HG03571 (cell line): ENCODE measurements at regions not wholly inside any gene's neighbourhood (a gene's known extent, or its start where the extent isn't known, plus 50 kb on each side); places are given as distances from the start of the nearest gene placed in this dataset.

Experiments used
- ATAC-seq: cut with Tn5 transposase; IDR thresholded peaks from one replicate; pipeline ENCODE4 v1.9.1; 2021; ENCODE audit not compliant: unreplicated experiment

DNA sequence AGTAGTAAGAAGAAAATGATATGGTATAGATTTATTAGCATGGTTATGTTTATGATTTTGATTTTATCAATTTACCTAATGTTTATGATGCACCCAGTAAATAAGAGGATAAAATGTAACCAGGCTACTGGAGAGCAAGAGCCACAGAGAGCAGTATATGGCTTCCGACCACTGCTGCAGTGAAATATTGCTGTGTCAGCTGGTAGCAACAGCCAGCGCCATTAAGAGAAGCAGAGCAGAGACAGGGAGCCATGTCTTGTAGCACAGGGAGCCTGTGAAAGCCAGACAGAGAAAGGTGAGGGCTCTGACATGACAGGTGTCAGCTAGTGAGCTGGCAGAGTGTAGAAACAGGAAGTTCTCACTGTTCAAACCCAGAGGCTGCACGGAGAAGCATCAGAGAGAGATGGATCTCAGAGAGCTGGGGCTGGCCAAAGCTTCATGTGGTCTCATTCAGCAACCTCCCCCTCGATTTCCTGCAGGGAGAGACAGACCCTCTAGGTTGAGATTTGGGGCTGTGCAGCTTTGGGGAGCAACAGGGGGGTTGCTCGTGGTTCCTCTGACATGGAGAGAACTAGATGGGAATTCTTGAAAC, 202.1 kb downstream of the MED10 start:
- ATAC-seq: no peak

GRCh38 chr5:6175172-6175854, 203.0 kb downstream of the MED10 start:
- ATAC-seq: no peak

DNA sequence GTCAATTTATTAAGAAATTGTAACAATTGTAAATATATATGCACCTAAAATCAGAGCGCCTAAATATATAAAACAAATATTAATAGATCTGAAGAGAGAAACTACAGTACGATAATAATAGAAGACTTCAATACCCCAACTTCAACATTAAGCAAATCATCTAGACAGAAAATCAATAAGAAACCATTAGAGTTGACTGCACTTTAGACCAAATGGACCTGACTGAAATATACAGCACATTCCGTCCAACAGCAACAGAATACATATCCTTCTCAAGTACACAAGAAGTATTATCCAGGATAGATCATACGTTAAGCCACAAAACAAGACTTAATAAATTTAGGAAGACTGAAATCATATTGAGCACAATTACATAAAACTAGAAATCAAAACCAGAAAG, 208.7 kb downstream of the MED10 start:
- no peak for ATAC-seq

GRCh38 chr5:6166698-6167394, 211.5 kb downstream of the MED10 start:
- ATAC-seq: no peak

GRCh38 chr5:6163913-6164312, 214.4 kb downstream of the MED10 start:
- ATAC-seq: no peak

DNA sequence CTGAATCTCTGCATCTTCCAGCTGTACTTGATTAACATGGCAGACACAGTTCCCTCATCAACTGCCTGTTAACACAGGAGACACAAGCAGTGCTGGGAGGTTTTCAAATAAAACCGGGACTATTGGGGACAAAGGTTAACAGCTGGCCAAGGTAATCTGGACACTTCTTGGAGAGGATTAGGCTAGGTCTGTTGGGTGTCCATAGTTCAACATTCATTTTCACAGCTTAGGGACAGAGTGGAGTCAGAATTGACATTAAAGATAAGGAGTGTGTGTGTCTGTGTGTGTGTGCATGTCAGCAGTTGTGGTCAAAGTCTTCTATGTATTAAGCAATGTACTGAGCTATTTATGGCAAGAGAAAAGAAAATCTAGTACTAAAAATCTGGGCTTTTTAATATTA, 216.2 kb downstream of the MED10 start:
- ATAC-seq: no peak

DNA sequence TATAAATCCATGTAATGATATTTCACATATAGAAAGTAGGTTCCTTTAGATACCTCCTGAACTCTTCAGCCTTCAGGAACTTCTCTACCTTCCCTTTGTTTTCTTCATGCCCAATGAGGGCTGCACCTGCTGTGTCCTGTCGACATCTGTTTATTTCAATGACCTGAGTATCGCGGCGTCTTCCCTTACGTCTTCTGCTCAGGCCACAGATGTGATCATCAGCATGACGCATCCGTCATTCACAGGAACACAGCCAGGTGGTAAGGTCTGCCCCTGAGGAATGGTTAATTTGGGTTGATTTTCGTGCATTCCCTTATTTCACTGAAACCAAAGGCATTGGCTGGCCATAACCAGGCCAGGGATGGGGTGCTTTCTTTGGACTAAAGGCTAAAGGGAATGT, 217.1 kb downstream of the MED10 start:
- ATAC-seq: no peak

GRCh38 chr5:6159832-6160430, 218.4 kb downstream of the MED10 start:
- ATAC-seq: no peak

GRCh38 chr5:6158974-6159831, 219.1 kb downstream of the MED10 start:
- ATAC-seq: no peak

DNA sequence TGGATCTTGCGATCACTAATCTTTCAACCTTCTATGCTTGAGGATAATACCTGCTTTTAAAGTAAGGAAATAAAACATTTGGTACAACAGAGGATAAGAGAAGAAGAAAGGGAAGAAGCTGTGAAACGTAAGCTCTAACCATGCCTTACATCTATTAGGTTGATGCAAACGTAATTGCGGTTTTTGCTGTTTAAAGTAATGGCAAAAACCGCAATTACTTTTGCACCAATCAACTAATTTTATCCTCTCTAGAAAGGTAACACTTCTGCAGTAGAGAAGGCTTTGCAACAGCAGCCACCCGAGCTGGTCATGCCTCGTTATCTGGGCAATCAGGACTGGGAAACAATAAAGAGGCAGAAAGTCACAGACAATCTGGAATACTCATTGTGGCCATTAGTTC, 224.1 kb downstream of the MED10 start:
- no peak for ATAC-seq

DNA sequence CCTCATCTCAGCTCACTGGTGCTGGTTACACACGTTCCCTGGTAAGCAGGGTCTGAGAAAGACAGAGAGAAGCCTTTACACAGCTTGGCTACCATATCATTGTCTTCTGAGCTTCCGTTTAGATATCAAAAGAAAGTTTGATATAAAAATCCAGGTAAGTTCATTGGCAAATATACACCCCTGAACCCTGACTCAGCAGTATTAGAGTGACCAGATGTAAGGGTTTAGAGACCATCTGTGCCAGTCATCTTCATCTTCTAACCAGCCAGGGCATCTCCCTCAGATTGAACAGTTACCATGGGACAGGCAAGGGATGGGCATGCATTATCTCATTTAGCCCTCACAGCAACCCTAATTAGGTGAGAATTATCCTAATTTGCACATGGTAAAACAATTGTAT, 232.1 kb downstream of the MED10 start:
- ATAC-seq: no peak

DNA sequence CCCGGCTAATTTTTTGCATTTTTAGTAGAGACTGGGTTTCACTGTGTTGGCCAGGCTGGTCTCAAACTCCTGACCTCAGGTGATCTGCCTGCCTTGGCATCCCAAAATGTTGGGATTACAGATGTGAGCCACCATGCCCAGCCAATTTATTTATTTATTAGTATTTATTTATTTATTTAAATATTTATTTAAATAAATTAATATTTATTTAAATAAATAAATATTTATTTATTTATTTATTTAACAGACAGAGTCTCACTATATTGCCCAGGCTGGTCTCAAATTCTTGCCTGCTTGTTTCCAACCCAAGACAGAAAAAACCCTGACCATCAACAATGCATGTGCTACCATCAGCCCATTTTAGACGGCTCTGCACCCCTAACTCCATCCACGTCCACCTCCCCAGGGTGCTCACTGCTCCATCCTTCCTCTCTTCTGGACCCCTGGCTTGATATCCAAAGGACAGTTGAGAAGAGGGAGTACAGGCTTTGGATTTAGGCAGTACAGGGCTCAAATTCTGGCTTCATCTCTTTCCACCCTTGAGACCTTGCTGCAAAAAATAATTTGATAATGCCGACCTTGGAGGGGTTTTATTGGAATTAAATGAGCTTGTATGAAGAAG, 232.6 kb downstream of the MED10 start:
- ATAC-seq: no peak

- ATAC-seq: no peak
Measured at GRCh38 chr5:6143523-6143922, 234.8 kb downstream of the MED10 start.

- ATAC-seq: no peak
Measured at GRCh38 chr5:6142353-6142752, 236.0 kb downstream of the MED10 start.

DNA sequence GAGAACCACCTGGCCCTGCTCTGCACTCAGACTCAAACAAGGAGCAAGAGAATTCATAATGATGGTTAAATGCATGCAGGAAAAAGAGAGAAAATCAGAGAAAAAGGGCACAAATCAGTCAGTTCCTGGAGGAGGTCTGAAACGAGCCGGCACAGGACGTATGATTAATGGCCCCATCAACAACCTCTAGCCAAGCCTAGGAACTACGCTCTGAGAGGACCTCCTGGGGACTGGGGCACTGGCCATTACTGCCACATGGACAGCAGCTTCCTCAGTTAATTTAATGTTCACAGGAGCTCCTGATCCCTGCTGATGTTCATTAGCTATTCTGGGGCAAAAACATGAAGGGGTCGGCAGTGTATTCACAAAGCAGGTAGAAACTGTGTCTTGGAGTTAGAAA, 238.1 kb downstream of the MED10 start:
- no peak for ATAC-seq

DNA sequence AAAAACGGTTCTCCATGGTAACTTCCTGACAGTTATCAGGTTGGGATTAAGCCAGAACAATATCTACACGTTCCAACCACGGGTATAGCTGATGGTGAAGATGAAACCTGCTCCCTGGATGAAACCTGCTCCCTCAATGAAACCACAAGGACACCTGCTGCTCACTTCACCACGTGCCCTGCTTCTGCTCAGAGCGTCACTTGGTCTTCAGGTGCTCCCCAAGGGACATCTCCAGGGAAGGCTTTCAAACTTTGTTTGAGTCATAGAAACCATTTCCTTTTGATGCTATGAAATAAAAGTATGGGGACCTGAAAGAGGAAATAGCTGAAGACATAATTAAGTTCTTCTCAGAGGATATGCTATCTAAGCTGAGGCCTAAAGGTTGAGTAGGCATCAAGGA, 242.4 kb downstream of the MED10 start:
- ATAC-seq: no peak

GRCh38 chr5:6134281-6134680, 244.1 kb downstream of the MED10 start:
- no peak for ATAC-seq

GRCh38 chr5:6125781-6126180, 252.6 kb downstream of the MED10 start:
- ATAC-seq: no peak

- ATAC-seq: no peak
Measured at GRCh38 chr5:6118691-6119090, 259.7 kb downstream of the MED10 start.

GRCh38 chr5:6117212-6117611, 261.1 kb downstream of the MED10 start:
- no peak for ATAC-seq

GRCh38 chr5:6115852-6116251, 262.5 kb downstream of the MED10 start:
- no peak for ATAC-seq
